Stimulated activated CD4-positive, alpha-beta T cell treated with anti-CD3 and anti-CD28 coated beads, Interleukin-2, amount 100 ng/mL, for 4 hours (primary cell): ENCODE measurements at regions not wholly inside any gene's neighbourhood (a gene's known extent, or its start where the extent isn't known, plus 50 kb on each side); places are given as distances from the start of the nearest gene placed in this dataset.
"Not testable (repeated sequence)": the region's sequence is repeated elsewhere in the genome, so short reads cannot be mapped to it uniquely, and the experiment has no call there.

ENCODE experiments used
- DNase-seq: peaks from one replicate; pipeline ENCODE4 v3.0.0-alpha.2; 2020; ENCODE audit warnings: low read depth

- DNase-seq, result no peak
Measured at GRCh38 chr1:30378991-30379581, 344.3 kb downstream of the MATN1 start.

GRCh38 chr1:30378003-30378596 is 345.3 kb downstream of the MATN1 start:
- DNase-seq, result no peak

GRCh38 chr1:30377230-30378002 is 346.0 kb downstream of the MATN1 start:
- no peak for DNase-seq

- no peak for DNase-seq
Measured at GRCh38 chr1:30376054-30376697, 347.2 kb downstream of the MATN1 start.

- no peak for DNase-seq
Measured at GRCh38 chr1:30375156-30375555, 348.2 kb downstream of the MATN1 start.

GRCh38 chr1:30374400-30375070 is 348.9 kb downstream of the MATN1 start:
- no peak for DNase-seq

GRCh38 chr1:30373471-30374399 is 349.6 kb downstream of the MATN1 start:
- DNase-seq, result no peak

- no peak for DNase-seq
Measured at GRCh38 chr1:30372792-30373433, 350.5 kb downstream of the MATN1 start.

- no peak for DNase-seq
Measured at GRCh38 chr1:30371888-30372791, 351.2 kb downstream of the MATN1 start.

- DNase-seq, result no peak
Measured at GRCh38 chr1:30371179-30371788, 352.1 kb downstream of the MATN1 start.

- no peak for DNase-seq
Measured at GRCh38 chr1:30368651-30369240, 354.6 kb downstream of the MATN1 start.

- no peak for DNase-seq
Measured at GRCh38 chr1:30366911-30367310, 356.5 kb downstream of the MATN1 start.

GRCh38 chr1:30366199-30366598 is 357.2 kb downstream of the MATN1 start:
- no peak for DNase-seq

GRCh38 chr1:30365596-30365995 is 357.8 kb downstream of the MATN1 start:
- no peak for DNase-seq

GRCh38 chr1:30363031-30363430 is 360.4 kb downstream of the MATN1 start:
- DNase-seq, result no peak

GRCh38 chr1:30362603-30362990 is 360.8 kb downstream of the MATN1 start:
- no peak for DNase-seq

- DNase-seq, result not testable (repeated sequence)
Measured at GRCh38 chr1:30361890-30362602, 361.3 kb downstream of the MATN1 start.

GRCh38 chr1:30360753-30361152 is 362.6 kb downstream of the MATN1 start:
- DNase-seq, result no peak
